CD4-positive, alpha-beta T cell treated with Interferon gamma for 1 hour (primary cell): ENCODE measurements at regions not wholly inside any gene's neighbourhood (a gene's known extent, or its start where the extent isn't known, plus 50 kb on each side); places are given as distances from the start of the nearest gene placed in this dataset.

ENCODE experiments used
- DNase-seq: peaks from one replicate; pipeline ENCODE4 v3.0.0-alpha.2; 2020

- DNase-seq, result no peak
Measured at GRCh38 chr9:8262625-8263622, 463.3 kb upstream of the DMAC1 start.

GRCh38 chr9:8261737-8262136 is 462.2 kb upstream of the DMAC1 start:
- DNase-seq, result no peak

- no peak for DNase-seq
Measured at GRCh38 chr9:8259028-8259427, 459.4 kb upstream of the DMAC1 start.

- DNase-seq, result no peak
Measured at GRCh38 chr9:8256880-8257279, 457.3 kb upstream of the DMAC1 start.

- DNase-seq, result no peak
Measured at GRCh38 chr9:8255850-8256249, 456.3 kb upstream of the DMAC1 start.

- no peak for DNase-seq
Measured at GRCh38 chr9:8254541-8254940, 455.0 kb upstream of the DMAC1 start.

- DNase-seq, result no peak
Measured at GRCh38 chr9:8252445-8252844, 452.9 kb upstream of the DMAC1 start.

- no peak for DNase-seq
Measured at GRCh38 chr9:8251566-8251965, 452.0 kb upstream of the DMAC1 start.

GRCh38 chr9:8244505-8245092 is 445.0 kb upstream of the DMAC1 start:
- DNase-seq, result no peak

GRCh38 chr9:8241201-8241600 is 441.6 kb upstream of the DMAC1 start:
- no peak for DNase-seq

- DNase-seq, result no peak
Measured at GRCh38 chr9:8237096-8237495, 437.5 kb upstream of the DMAC1 start.

GRCh38 chr9:8235489-8235888 is 435.9 kb upstream of the DMAC1 start:
- DNase-seq, result no peak

GRCh38 chr9:8234316-8234715 is 434.7 kb upstream of the DMAC1 start:
- no peak for DNase-seq

GRCh38 chr9:8232726-8233125 is 433.1 kb upstream of the DMAC1 start:
- DNase-seq, result no peak

- no peak for DNase-seq
Measured at GRCh38 chr9:8229226-8229625, 429.6 kb upstream of the DMAC1 start.

- DNase-seq, result no peak
Measured at GRCh38 chr9:8224381-8224801, 424.8 kb upstream of the DMAC1 start.

GRCh38 chr9:8223861-8224260 is 424.3 kb upstream of the DMAC1 start:
- DNase-seq, result no peak

- no peak for DNase-seq
Measured at GRCh38 chr9:8221462-8221861, 421.9 kb upstream of the DMAC1 start.

- no peak for DNase-seq
Measured at GRCh38 chr9:8208465-8208864, 408.9 kb upstream of the DMAC1 start.

- no peak for DNase-seq
Measured at GRCh38 chr9:8207596-8207995, 408.0 kb upstream of the DMAC1 start.

- no peak for DNase-seq
Measured at GRCh38 chr9:8206720-8207119, 407.1 kb upstream of the DMAC1 start.

GRCh38 chr9:8205576-8205975 is 406.0 kb upstream of the DMAC1 start:
- no peak for DNase-seq

- no peak for DNase-seq
Measured at GRCh38 chr9:8189881-8190280, 390.3 kb upstream of the DMAC1 start.

GRCh38 chr9:8188723-8189407 is 389.3 kb upstream of the DMAC1 start:
- no peak for DNase-seq
